DMS 273 treated with DMSO at 0.1 percent for 48 hours (cell line): ENCODE measurements at regions not wholly inside any gene's neighbourhood (a gene's known extent, or its start where the extent isn't known, plus 50 kb on each side); places are given as distances from the start of the nearest gene placed in this dataset.
"Not testable (repeated sequence)": the region's sequence is repeated elsewhere in the genome, so short reads cannot be mapped to it uniquely, and the experiment has no call there.

Source experiments
- DNase-seq: peaks from one replicate; lab custom pipeline; 2025; lab: John Stamatoyannopoulos, UW

DNA sequence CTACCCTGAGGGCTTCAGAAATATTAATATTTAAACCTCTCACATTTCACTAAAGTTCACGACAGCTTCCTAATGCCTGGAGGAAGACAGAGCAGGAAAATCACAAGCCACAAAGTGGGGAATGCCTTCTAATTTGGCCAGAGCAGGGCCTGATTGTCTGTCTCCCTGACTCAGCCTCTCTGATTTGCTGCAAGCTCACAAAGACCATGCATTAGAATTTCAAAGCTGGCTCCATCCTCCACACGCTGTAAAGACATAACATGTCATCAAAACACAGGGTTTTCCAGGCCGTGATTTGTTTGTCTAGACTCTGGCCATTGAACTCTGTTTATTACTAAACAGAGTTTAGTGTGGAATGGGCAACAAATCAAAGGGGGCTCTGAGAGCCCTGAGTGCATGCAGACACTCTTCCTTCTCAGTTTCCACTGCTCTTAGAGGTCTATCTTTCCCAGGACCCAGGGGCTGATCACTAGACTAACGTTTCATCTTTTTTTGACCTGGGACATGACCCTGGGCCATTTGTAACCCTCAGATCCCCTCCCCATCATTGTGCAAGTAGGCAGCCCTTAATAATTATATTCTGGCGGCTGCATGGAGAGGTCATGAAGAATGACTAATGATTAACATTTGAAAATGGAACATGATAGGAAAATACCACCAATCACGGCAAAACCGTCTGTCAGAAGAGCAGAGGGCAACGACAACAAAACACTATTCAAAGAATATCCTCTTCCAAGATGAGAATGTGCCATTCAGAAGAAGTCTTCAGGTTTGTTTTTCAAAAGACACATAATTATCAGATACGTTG is 140.2 kb downstream of the ENC1 start:
- DNase-seq: no peak

DNA sequence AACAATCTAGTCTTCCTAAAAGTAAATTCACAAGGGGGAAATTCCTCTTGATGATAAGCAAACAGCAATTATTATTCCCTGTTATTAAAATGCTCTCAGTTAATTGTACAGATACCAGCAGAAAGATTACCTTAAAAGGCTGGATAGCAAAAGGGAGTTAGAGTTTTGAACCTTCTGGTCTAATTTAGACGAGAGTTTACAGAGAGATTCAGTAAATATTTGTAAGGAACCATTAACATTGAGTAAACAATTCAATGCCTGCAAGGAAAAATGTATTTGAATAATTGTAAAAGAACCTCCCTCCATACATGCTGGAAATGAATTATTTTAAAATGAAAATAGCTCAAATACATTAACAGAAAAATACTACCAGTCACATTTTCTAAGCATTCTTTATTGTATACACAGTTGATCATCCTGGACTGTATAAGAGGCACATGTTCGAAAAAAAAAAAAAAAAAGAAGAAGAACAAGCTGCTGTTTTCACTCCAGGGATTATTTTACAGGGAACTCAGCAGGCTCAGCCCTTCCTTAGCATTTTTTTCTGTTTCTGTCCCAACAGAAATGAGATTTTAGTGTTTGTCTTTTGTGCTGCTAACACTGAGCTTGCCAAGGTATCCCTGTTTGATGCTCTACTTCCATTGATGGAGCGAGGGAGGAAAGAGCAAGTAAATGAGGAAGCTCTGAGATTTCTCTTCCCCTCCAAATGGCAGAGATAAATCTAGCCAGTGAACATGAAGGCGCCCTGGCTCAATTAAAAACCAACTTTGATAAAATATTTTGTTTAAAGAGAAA is 141.1 kb downstream of the ENC1 start:
- no peak for DNase-seq

- no peak for DNase-seq
Measured at GRCh38 chr5:74497706-74498105, 142.8 kb downstream of the ENC1 start.

GRCh38 chr5:74493411-74493810 is 147.1 kb downstream of the ENC1 start:
- DNase-seq: no peak

- no peak for DNase-seq
Measured at GRCh38 chr5:74492230-74492629, 148.3 kb downstream of the ENC1 start.

- DNase-seq: no peak
Measured at GRCh38 chr5:74491586-74491985, 148.9 kb downstream of the ENC1 start.

DNA sequence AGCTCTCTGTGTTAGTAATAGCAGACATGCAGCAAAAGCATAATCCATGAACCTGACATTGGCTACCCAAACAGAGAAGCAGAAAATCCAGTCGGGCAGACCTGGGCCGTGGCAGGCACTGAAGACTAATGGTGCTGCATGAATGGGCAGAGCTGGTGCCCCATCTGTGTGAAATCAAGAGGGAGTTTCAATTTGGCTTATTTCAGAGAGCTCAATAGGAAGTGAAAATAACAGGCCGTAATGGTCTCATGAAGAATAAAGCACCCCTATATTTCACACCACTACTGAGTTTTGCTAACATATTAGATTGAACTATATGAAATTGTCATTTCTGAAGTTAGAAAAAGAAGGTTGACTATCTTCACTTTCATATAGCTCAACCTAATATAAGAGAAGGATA is 149.7 kb downstream of the ENC1 start:
- no peak for DNase-seq

- DNase-seq: no peak
Measured at GRCh38 chr5:74482990-74483389, 157.5 kb downstream of the ENC1 start.

DNA sequence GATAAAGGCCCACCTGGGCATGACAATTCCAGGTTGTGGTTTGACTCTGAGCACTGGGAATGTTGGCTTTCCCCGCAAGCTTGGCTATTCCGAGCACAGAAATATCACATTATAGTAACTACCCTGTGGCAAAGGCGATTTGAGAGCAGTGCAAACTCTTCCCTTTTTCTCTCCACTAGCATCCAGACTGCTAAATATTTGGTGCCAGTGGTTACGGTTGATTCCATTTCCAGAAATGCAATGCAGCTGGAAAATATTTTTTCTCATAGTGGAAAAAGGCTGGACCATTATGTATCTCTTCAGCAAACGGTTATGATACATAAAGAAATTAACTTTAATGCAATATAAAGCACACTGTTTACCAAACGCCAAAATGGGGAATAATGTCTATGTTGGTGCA is 158.0 kb downstream of the ENC1 start:
- DNase-seq: no peak

GRCh38 chr5:74481357-74481756 is 159.2 kb downstream of the ENC1 start:
- DNase-seq: not testable (repeated sequence)

DNA sequence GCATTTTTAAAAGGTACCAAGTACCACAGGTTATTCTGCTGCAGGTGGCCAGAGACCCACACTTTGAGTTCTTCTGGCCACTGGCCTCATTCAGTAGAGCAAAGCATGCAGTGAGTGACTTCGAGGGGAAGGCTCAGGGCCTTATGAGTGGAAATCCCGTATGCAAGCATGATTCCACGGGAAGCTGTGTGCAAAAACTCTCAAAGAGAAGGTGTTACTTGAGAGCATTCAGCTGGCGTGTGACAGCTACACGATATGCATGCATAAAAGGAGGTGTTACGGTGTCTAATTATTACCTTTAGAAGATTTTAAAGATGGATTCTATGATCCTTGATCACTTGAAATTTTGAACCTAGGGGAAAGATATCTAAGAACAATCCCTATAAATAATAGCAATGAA is 160.3 kb downstream of the ENC1 start:
- no peak for DNase-seq

DNA sequence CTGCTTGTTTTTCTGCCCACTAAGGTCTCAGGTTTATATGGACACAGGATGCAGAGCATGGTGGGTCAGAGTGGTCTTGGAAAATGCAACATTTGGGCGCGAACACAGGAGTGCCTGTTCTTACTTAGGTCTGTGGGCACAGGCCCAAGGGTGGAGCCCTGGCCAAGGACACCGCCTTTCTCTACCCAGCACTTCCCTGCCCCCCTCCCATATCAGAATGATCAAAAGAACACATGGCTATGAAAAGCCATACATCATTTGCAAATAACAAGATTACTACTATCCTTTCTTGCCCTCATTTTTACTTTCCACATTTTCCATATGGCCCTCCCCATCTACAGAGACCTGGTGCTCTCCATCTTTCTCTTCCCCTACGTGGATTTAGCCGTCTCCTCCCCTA is 162.2 kb downstream of the ENC1 start:
- DNase-seq: no peak

DNA sequence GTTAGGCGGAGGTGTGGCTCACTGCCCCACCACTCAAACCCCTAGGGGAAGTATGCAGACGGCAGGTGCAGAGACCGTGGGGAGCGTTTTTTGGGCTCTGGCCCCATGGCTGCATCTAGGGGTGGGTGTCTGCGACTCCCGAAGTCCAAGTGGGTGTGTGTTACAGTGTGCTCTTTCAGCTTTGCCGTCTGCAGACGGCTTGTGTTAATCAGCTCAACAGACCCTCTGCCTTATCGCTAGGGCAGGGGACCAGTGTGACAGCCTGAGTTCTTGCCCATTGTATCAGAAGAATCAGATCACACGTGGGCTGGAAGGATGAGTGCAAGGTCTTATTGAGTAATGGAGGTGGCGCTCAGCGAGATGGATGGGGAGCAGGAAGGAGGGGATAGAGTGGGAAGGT is 162.8 kb downstream of the ENC1 start:
- no peak for DNase-seq

DNA sequence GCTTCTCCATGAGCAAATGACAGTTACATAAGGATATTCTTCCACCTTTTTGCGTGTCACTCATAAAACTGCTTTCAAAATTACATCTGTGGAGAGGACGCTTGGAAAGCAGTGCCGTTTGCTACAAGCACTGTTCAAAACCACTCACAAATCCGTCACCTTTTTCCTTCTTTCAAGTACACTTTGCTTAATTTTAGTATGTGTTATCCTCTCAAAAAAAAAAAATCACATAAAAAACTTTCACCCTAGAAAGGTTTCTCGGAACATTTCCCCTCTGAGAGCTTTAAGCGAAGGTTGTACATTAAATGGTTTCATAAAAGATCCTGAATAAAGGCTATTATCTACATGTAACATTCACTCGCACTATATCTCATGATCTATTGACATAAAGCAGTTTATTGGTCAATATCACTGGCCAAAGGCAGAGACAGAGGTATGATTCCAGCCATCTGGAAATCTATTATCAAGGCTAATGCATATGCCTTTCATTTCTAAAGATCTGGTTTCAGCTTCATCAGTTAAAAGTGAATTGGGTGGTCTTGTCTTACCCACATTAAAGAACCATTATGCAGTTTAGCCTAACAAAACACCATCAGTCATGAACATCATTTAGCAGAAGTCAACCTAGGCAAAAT is 163.6 kb downstream of the ENC1 start:
- no peak for DNase-seq

DNA sequence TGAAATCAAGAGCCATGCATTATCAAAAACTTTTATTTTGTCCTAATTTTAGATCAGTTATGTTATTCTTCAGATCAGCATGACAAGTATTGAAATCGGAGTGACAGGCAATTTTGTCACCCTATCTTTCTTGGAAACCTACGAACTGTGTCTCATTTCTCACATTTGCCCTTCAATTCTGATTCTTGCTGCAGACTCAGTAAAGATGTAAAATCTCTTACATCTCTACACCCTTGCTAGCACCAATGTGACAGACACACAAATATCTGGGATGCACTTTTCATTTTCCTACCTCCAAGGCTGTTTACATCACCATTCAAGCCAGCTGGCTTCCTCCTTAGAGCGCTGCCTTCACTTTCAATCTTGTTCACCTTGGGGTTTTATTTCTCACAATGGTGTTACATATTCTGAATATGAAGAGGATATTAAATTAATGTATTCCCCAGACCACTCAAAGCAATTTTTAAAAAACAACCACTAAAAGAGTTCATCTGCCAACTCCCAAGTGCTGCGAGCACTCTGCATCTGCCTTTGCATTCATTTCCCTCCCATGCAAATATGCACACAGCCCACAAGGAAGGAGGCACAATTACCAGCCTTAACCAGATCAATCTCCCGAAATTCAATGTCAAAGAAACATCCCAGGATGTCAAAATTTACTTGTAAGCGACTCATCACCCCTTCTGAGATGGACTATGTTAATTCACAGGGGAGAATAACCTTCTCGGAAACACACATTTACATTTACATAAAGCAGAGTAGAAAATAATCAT is 164.3 kb downstream of the ENC1 start:
- no peak for DNase-seq

DNA sequence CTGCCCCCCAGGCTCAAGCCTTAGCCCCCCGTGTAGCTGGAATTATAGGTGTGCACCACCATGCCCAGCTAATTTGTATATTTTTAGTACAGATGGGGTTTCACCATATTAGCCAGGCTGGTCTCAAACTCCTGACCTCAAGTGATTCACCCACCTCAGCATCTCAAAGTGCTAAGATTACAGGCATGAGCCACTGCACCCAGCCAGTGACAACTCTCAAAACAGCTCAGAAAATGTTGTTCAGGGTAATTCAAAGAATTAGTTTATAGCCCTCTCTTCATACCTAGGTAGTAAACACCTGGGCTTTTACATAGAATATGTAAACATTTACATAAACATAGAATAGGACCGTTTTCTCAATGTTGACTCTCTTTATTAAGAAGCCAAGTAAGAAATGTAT is 168.7 kb downstream of the ENC1 start:
- no peak for DNase-seq

DNA sequence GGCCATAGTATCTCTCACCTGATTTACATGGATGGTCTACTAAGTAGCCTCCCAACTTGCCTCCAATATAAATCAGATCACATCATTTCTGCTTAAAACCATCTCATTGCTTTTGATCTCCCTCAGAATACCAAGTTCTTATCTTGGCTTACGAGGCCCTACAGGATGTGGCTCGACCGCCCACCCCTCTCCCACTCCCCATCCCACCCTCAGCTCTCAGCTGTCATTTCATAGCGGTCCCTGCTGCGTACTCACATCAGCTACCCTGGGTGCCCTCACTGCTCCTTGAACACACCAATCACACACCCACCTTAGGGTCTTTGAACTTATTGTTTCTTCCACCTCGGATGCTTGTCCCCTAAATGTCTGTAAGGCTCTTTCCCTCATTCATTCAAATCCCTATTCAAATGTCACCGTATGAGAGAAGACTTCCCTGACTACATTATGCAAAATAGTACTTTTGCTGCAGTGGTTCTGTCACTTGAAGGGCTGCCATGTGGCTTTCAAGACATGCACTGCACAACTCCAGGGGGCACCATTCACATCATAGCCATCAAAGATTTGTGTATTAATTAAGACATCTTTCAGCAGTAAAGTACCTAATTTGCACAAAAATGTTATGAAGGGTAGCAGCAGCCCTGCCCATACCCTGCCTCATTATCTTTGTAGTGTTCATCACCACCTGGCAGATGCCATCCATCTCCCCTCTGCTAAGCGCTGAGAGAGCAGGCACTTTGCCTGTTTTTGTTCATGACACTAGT is 171.1 kb downstream of the ENC1 start:
- DNase-seq: no peak

DNA sequence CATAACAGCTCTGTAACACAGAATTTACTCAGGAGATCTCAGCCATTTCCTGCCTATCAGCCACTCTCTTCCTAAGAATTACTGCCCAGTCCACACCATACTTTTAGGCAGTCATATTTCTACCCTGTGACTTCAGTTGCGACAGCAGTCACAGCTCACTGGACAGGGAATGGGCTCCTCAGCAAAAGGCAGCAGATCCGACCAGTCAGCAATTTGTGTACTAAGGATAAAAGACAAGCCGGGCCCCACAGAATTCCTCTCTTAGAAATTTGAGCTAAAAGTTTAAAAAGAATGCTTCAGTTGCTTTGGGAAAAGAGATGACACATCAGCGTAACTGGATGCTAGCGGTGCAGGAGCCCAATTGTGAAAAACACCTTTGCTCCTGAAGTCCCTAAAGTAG is 172.1 kb downstream of the ENC1 start:
- no peak for DNase-seq

DNA sequence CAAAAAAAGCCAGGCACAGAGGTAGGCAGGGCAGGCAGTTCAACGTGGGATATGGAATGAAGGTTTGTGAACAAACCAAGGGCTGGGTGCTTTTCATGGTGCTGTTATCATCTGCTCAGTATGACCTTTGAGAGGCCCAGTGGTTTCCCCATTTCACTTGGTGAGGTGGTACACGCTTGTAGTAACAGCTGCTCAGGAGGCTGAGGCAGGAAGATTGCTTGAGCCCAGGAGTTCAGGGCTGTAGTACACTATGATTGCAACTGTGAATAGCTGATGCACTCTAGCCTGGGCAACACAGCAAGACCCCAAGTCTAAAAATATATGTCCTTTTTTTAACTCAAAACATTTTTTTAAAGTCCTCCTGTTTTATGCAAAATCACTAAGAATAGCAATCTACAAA is 174.8 kb downstream of the ENC1 start:
- DNase-seq: no peak

- DNase-seq: no peak
Measured at GRCh38 chr5:74464512-74465209, 175.9 kb downstream of the ENC1 start.

- DNase-seq: no peak
Measured at GRCh38 chr5:74462356-74462755, 178.2 kb downstream of the ENC1 start.
